ENCODE measurements at regions not wholly inside any gene's neighbourhood (a gene's known extent, or its start where the extent isn't known, plus 50 kb on each side); places are given as distances from the start of the nearest gene placed in this dataset.
A peak's percentile ranks its signal among the peaks of the same experiment; 100 is the strongest.
"Not testable (repeated sequence)": the region's sequence is repeated elsewhere in the genome, so short reads cannot be mapped to it uniquely, and the experiment has no call there.

- DNase-seq = no peak
Measured at GRCh38 chrX:16320765-16321355, 153.6 kb downstream of the MAGEB17 start.

- DNase-seq = no peak
Measured at GRCh38 chrX:16333453-16333852, 166.2 kb downstream of the MAGEB17 start.

- DNase-seq = no peak
Measured at GRCh38 chrX:16335181-16335580, 167.9 kb downstream of the MAGEB17 start.

- DNase-seq = no peak
Measured at GRCh38 chrX:16347968-16348670, 180.8 kb downstream of the MAGEB17 start.

GRCh38 chrX:16357902-16358301 lies 190.6 kb downstream of the MAGEB17 start:
- no peak for DNase-seq

- not testable (repeated sequence) for DNase-seq
Measured at GRCh38 chrX:16360056-16360455, 192.8 kb downstream of the MAGEB17 start.

GRCh38 chrX:16368696-16369095 lies 201.4 kb downstream of the MAGEB17 start:
- DNase-seq = no peak

GRCh38 chrX:16376056-16376455 lies 208.8 kb downstream of the MAGEB17 start:
- no peak for DNase-seq

- DNase-seq = no peak
Measured at GRCh38 chrX:16386126-16386525, 218.8 kb downstream of the MAGEB17 start.

- DNase-seq = no peak
Measured at GRCh38 chrX:16392597-16392996, 225.3 kb downstream of the MAGEB17 start.

GRCh38 chrX:16394290-16394689 lies 227.0 kb downstream of the MAGEB17 start:
- no peak for DNase-seq

GRCh38 chrX:16403808-16404207 lies 236.5 kb downstream of the MAGEB17 start:
- no peak for DNase-seq

- no peak for DNase-seq
Measured at GRCh38 chrX:16416588-16416987, 233.4 kb upstream of the S100G start.

GRCh38 chrX:16418650-16419049 lies 231.3 kb upstream of the S100G start:
- DNase-seq = no peak

- DNase-seq = no peak
Measured at GRCh38 chrX:16427668-16428067, 222.3 kb upstream of the S100G start.

- no peak for DNase-seq
Measured at GRCh38 chrX:16429406-16429805, 220.6 kb upstream of the S100G start.

GRCh38 chrX:16431266-16431665 lies 218.7 kb upstream of the S100G start:
- no peak for DNase-seq

- no peak for DNase-seq
Measured at GRCh38 chrX:16433021-16433420, 216.9 kb upstream of the S100G start.

- DNase-seq = no peak
Measured at GRCh38 chrX:16435399-16435986, 214.5 kb upstream of the S100G start.

- DNase-seq = peak in 1 of 2 donors; percentile 44
Measured at GRCh38 chrX:16436348-16437188, 213.4 kb upstream of the S100G start.

GRCh38 chrX:16440446-16440845 lies 209.5 kb upstream of the S100G start:
- no peak for DNase-seq

GRCh38 chrX:16444353-16444752 lies 205.6 kb upstream of the S100G start:
- DNase-seq = no peak

- DNase-seq = no peak
Measured at GRCh38 chrX:16445166-16445752, 204.7 kb upstream of the S100G start.
